ENCODE measurements at regions not wholly inside any gene's neighbourhood (a gene's known extent, or its start where the extent isn't known, plus 50 kb on each side); places are given as distances from the start of the nearest gene placed in this dataset.
A peak's percentile ranks its signal among the peaks of the same experiment; 100 is the strongest.
"Not testable (repeated sequence)": the region's sequence is repeated elsewhere in the genome, so short reads cannot be mapped to it uniquely, and the experiment has no call there.

DNA sequence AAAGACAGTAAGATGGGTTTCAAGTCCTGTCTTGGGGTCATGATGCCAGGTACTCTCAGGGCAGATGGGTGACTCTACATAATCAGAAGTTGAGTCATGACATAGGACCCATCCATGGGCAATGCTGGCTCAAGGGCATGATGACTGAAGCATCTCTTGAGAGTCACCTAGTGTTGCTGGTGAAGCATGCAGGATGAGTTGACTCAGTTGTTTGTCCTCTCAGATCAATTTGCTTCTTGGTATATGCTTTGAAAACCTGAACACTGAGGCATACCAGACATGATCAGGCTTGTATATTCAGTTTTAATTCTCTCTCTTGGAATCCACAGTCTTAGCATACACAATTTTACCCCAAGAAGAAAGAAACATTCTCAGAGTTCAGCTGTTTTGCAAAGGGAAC lies 658.9 kb upstream of the NXPH2 start:
- FAIRE-seq: no peak
- no peaks in the 10 kb centered on the region for H3K27me3 ChIP-seq (ENCODE audit: control insufficient read depth, insufficient read depth, low read length)
- no peak overlapping the region for H3K4me3 ChIP-seq (ENCODE audit: low read depth, low read length)
- TF ChIP-seq, protein P1, sequence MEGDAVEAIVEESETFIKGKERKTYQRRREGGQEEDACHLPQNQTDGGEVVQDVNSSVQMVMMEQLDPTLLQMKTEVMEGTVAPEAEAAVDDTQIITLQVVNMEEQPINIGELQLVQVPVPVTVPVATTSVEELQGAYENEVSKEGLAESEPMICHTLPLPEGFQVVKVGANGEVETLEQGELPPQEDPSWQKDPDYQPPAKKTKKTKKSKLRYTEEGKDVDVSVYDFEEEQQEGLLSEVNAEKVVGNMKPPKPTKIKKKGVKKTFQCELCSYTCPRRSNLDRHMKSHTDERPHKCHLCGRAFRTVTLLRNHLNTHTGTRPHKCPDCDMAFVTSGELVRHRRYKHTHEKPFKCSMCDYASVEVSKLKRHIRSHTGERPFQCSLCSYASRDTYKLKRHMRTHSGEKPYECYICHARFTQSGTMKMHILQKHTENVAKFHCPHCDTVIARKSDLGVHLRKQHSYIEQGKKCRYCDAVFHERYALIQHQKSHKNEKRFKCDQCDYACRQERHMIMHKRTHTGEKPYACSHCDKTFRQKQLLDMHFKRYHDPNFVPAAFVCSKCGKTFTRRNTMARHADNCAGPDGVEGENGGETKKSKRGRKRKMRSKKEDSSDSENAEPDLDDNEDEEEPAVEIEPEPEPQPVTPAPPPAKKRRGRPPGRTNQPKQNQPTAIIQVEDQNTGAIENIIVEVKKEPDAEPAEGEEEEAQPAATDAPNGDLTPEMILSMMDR (IDR thresholded peaks at IDR 0.05; ENCODE audit: insufficient read depth, low read length, severe bottlenecking): no peak
- DNase-seq (ENCODE audit: low read depth): peak; percentile 34
- H3K36me3 ChIP-seq (ENCODE audit: control insufficient read depth, insufficient read depth, low read length): no peaks in the 10 kb centered on the region

DNA sequence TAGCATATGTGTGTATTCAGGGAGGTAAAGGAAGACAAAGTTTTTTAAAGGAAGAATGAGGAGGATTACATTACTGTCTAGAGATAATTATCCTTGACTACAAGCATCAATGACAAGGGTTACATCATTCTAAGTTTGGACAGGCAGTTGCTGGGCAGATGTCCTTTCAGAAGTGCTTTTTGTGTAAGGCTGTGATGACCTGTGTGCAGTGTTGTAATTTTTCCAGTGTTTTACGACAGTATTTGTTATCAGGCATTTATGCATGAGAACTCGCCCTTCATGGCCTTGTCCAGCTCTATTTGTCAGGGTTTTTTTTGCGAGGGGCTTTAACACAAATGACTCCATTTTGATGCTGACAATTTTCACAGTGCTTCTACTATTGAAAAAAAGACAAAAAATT lies 658.3 kb upstream of the NXPH2 start:
- FAIRE-seq (no peak), DNase-seq (ENCODE audit: low read depth) (no peak)
- no peaks in the 10 kb centered on the region for H3K36me3 ChIP-seq (ENCODE audit: control insufficient read depth, insufficient read depth, low read length)
- no peaks in the 10 kb centered on the region for H3K27me3 ChIP-seq (ENCODE audit: control insufficient read depth, insufficient read depth, low read length)
- H3K4me3 ChIP-seq (ENCODE audit: low read depth, low read length): no peak overlapping the region
- TF ChIP-seq, protein P1 (IDR thresholded peaks at IDR 0.05; ENCODE audit: insufficient read depth, low read length, severe bottlenecking): no peak

DNA sequence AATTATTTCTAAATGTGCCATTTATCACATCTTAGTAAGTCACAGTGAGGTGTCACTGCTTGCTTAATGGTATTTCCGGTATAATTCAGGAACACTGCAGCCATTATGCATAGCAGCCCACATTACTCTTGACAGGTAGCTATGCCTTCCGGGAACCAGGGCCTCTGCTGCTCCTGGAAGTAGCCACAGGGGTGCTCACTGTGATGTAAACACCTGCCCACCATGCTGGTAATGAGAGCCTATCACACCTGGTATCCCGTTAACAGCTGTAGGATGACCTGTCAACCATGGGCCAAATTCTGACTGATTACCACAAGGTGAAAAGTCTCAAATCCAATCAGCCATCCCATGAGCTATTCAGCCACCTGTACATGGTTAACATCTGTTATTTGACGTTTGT lies 647.0 kb upstream of the NXPH2 start:
- TF ChIP-seq, protein P1 (IDR thresholded peaks at IDR 0.05; ENCODE audit: insufficient read depth, low read length, severe bottlenecking): no peak
- no peak for FAIRE-seq
- no peak for DNase-seq (ENCODE audit: low read depth)
- H3K4me3 ChIP-seq (ENCODE audit: low read depth, low read length): no peak overlapping the region
- no peaks in the 10 kb centered on the region for H3K36me3 ChIP-seq (ENCODE audit: control insufficient read depth, insufficient read depth, low read length)
- no peaks in the 10 kb centered on the region for H3K27me3 ChIP-seq (ENCODE audit: control insufficient read depth, insufficient read depth, low read length)

DNA sequence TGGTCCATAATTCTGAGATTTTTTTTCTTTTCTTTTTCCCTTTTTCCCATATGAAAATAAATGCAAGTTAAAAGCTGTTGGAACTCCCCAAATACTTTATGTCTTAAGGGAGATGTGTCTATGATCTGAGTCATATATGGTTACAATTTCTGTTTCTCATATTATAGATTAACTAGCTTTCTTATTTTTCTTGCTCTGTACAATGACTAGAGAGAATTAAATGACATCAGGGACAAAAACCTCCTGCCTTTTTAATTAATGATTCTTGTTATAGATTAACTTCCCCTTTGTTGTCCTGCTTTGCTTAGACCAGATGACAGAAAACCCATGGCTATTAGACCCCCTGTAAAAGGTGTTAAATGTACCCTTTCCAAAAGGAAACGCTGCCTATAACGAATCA lies 643.9 kb upstream of the NXPH2 start:
- Histone ChIP-seq H3K27me3 (ENCODE audit: control insufficient read depth, insufficient read depth, low read length) (no peaks in the 10 kb centered on the region), H3K4me3 (ENCODE audit: low read depth, low read length) (no peak overlapping the region), H3K36me3 (ENCODE audit: control insufficient read depth, insufficient read depth, low read length) (no peaks in the 10 kb centered on the region)
- DNase-seq (ENCODE audit: low read depth) (no peak), FAIRE-seq (no peak)
- TF ChIP-seq, protein P1 (IDR thresholded peaks at IDR 0.05; ENCODE audit: insufficient read depth, low read length, severe bottlenecking): no peak

DNA sequence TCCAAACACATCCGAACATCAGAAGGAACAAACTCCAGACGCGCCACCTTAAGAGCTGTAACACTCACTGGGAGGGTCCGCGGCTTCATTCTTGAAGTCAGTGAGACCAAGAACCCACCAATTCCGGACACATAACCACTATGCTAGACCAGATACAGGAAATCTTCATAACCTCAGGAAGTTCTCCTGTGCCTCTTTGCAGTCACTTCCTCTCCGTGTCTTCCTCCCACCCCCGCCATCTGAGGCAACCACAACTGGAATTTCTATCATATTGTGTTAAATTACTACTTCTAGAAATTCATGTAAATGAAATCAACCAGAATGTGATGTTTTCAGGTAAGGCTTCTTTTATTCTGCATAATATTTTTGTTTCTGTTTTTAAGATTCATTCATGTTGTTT lies 631.0 kb upstream of the NXPH2 start:
- no peaks in the 10 kb centered on the region for H3K36me3 ChIP-seq (ENCODE audit: control insufficient read depth, insufficient read depth, low read length)
- DNase-seq (ENCODE audit: low read depth) (no peak), FAIRE-seq (no peak)
- TF ChIP-seq, protein P1 (IDR thresholded peaks at IDR 0.05; ENCODE audit: insufficient read depth, low read length, severe bottlenecking): no peak
- no peaks in the 10 kb centered on the region for H3K27me3 ChIP-seq (ENCODE audit: control insufficient read depth, insufficient read depth, low read length)
- no peak overlapping the region for H3K4me3 ChIP-seq (ENCODE audit: low read depth, low read length)

DNA sequence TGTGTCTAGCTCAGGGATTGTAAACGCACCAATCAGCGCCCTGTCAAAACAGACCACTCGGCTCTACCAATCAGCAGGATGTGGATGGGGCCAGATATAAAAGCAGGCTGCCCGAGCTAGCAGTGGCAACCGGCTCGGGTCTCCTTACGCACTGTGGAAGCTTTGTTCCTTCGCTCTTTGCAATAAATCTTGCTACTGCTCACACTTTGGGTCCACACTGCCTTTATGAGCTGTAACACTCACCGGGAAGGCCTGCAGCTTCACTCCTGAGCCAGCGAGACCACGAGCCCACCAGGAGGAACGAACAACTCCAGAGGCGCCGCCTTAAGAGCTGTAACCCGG lies 630.6 kb upstream of the NXPH2 start:
- not testable (repeated sequence) for FAIRE-seq; H3K36me3 ChIP-seq (ENCODE audit: control insufficient read depth, insufficient read depth, low read length)

DNA sequence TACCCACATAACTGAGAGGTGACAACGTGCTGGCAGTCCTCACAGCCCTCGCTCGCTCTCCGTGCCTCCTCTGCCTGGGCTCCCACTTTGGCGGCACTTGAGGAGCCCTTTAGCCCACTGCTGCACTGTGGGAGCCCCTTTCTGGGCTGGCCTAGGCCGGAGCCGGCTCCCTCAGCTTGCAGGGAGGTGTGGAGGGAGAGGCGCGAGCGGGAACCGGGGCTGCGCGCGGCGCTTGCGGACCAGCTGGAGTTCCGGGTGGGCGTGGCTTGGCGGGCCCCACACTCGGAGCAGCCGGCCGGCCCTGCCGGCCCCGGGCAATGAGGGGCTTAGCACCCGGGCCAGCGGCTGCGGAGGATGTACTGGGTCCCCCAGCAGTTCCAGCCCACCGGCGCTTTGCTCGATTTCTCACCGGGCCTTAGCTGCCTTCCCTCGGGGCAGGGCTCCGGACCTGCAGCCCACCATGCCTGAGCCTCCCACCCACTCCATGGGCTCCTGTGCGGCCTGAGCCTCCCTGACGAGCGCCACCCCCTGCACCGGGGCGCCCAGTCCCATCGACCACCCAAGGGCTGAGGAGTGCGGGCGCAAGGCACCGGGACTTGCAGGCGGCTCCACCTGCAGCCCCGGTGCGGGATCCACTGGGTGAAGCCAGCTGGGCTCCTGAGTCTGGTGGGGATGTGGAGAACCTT lies 630.1 kb upstream of the NXPH2 start:
- H3K4me3 ChIP-seq (ENCODE audit: low read depth, low read length); H3K27me3 ChIP-seq (ENCODE audit: control insufficient read depth, insufficient read depth, low read length); H3K36me3 ChIP-seq (ENCODE audit: control insufficient read depth, insufficient read depth, low read length); DNase-seq (ENCODE audit: low read depth); FAIRE-seq: not testable (repeated sequence)

More for the DNA sequence above, 630.6 kb upstream of the NXPH2 start:
- DNase-seq (ENCODE audit: low read depth); H3K4me3 ChIP-seq (ENCODE audit: low read depth, low read length); H3K27me3 ChIP-seq (ENCODE audit: control insufficient read depth, insufficient read depth, low read length): not testable (repeated sequence)
